Lung microvascular endothelial cell (primary cell): ENCODE measurements at regions not wholly inside any gene's neighbourhood (a gene's known extent, or its start where the extent isn't known, plus 50 kb on each side); places are given as distances from the start of the nearest gene placed in this dataset.
A peak's percentile ranks its signal among the peaks of the same experiment; 100 is the strongest.

Source experiments
- DNase-seq, 2 donors: peaks; one replicate each; pipeline versions ENCODE4 v3.0.0 to v3.0.0-alpha.2; 2010; ENCODE audit warnings: low read depth in 2 of 2

- DNase-seq = no peak
These were observed 222.0 kb upstream of the ZMIZ1 start for GRCh38 chr10:78846760-78847159.

GRCh38 chr10:78847485-78847884 is 221.3 kb upstream of the ZMIZ1 start:
- no peak for DNase-seq

GRCh38 chr10:78849115-78849514 is 219.7 kb upstream of the ZMIZ1 start:
- no peak for DNase-seq

- DNase-seq = no peak
These were observed 219.0 kb upstream of the ZMIZ1 start for GRCh38 chr10:78849731-78850130.

- no peak for DNase-seq
These were observed 217.9 kb upstream of the ZMIZ1 start for GRCh38 chr10:78850644-78851435.

- no peak for DNase-seq
These were observed 217.1 kb upstream of the ZMIZ1 start for GRCh38 chr10:78851647-78852046.

GRCh38 chr10:78852466-78853240 is 216.1 kb upstream of the ZMIZ1 start:
- peak; percentile 47 to 51 for DNase-seq

- no peak for DNase-seq
These were observed 214.9 kb upstream of the ZMIZ1 start for GRCh38 chr10:78853864-78854263.

- no peak for DNase-seq
These were observed 212.3 kb upstream of the ZMIZ1 start for GRCh38 chr10:78856421-78856820.

GRCh38 chr10:78857193-78857592 is 211.6 kb upstream of the ZMIZ1 start:
- no peak for DNase-seq

- no peak for DNase-seq
These were observed 209.5 kb upstream of the ZMIZ1 start for GRCh38 chr10:78859266-78859665.

- no peak for DNase-seq
These were observed 209.0 kb upstream of the ZMIZ1 start for GRCh38 chr10:78859769-78860168.

GRCh38 chr10:78860260-78860914 is 208.4 kb upstream of the ZMIZ1 start:
- no peak for DNase-seq

- DNase-seq = no peak
These were observed 207.0 kb upstream of the ZMIZ1 start for GRCh38 chr10:78861529-78862327.

- no peak for DNase-seq
These were observed 206.5 kb upstream of the ZMIZ1 start for GRCh38 chr10:78862328-78862640.

- DNase-seq = no peak
These were observed 205.4 kb upstream of the ZMIZ1 start for GRCh38 chr10:78863140-78863905.

- no peak for DNase-seq
These were observed 204.9 kb upstream of the ZMIZ1 start for GRCh38 chr10:78863906-78864239.

- no peak for DNase-seq
These were observed 203.8 kb upstream of the ZMIZ1 start for GRCh38 chr10:78864761-78865537.

- DNase-seq = no peak
These were observed 203.3 kb upstream of the ZMIZ1 start for GRCh38 chr10:78865538-78865875.

GRCh38 chr10:78865931-78866717 is 202.6 kb upstream of the ZMIZ1 start:
- DNase-seq = no peak
